ENCODE measurements at regions not wholly inside any gene's neighbourhood (a gene's known extent, or its start where the extent isn't known, plus 50 kb on each side); places are given as distances from the start of the nearest gene placed in this dataset.

GRCh38 chr15:96070636-96071035, 259.9 kb upstream of the NR2F2 start:
- TF ChIP-seq CTCF (conservative IDR thresholded peaks at IDR 0.05; ENCODE audit: low read depth, low read length), result no peak
- TF ChIP-seq EZH2 (IDR thresholded peaks at IDR 0.05; ENCODE audit: borderline replicate concordance, low read depth, low read length, poor library complexity, severe bottlenecking), result no peak
